T follicular helper cell (primary cell): ENCODE measurements at regions not wholly inside any gene's neighbourhood (a gene's known extent, or its start where the extent isn't known, plus 50 kb on each side); places are given as distances from the start of the nearest gene placed in this dataset.

Source experiments
- DNase-seq: peaks from one replicate; pipeline ENCODE4 v3.0.0-alpha.2; 2020; ENCODE audit warnings: low read depth

DNA sequence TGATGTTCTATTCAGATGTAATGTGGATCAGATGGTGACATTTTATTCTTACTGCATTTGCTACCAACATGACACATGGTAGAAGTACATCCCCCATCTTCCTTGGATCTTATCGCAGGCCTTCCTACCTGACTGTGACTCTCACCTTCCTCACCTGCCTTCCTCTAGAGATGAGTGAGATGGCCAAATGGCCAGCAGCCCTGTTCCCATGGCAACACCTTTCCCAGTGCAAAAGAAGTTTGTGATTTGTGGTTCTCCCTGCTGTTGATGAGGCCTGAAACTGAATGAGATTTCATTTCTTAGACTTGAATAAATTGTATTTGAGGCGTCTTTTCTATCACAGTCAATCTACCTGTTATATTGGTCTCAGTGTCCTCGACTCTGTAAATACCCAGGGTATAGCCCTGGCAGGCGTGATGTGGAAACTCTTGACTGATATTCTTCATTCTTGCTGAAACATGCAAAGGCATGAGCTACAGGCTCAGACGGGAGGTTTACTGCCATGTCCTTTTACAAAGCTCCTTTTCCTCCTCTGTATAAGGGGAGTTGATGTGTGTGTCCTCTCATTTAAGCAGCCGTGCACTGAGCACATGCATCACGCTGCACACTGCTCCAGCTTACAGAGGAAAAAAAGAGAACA lies 440.7 kb upstream of the AKR1E2 start:
- no peak for DNase-seq

GRCh38 chr10:4384245-4384644 lies 441.8 kb upstream of the AKR1E2 start:
- DNase-seq = no peak

DNA sequence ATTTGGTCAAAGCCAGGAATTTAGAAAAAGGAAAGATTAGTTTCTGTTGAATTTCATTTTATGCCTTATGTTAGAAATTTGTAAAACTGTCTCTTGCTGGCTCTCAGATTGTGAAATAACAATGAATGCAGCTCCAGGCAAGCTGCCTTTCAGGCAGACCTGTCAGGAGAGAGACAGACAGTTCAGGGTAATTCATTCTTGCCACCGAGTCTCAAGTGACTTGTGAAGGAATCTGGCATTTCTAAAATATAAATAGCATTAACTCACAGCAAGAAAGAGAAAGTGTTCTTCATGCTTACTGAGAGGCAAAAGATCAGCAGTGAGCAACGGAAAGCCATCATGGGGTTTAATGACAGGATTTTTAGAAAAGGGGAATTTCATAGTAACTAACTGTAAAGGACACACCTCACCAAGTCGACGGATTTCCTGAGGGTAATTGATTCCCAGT lies 442.3 kb upstream of the AKR1E2 start:
- DNase-seq = no peak

DNA sequence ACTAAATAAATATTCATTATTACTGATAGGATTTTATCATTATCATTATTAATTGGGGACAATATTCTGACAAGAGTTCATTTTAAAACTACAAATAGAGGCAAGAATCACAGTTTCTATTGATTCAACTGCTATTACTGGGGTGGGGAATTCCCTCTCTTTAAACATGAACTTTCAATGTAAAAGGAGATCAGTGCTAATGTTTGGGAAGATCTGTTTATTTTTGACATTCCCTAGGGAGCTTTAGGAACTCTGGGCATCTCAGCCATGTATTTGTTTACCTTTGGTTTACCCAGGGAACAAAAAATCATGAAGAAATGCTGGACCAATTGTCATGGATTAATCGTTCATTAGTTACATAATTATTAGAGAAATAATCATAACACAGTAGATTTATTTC lies 443.2 kb upstream of the AKR1E2 start:
- no peak for DNase-seq

DNA sequence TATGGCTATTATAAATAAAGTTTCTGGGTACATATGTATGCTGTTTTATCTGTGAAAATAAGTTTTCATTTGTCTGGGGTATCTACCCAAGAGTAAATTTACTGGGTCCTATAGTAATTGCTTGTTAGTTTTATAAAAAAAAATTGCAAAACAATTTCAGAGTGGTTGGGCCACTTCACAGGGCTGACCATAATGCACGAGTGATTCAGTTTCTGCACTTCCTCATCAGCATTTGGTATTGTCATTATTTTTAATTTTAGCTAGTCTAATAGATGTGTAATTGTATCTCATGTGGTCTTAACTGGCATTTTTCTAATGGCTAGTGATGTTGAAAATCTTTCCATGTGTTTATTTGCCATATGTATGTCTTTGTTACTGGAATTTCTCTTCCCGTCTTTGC lies 452.4 kb upstream of the AKR1E2 start:
- DNase-seq = no peak

DNA sequence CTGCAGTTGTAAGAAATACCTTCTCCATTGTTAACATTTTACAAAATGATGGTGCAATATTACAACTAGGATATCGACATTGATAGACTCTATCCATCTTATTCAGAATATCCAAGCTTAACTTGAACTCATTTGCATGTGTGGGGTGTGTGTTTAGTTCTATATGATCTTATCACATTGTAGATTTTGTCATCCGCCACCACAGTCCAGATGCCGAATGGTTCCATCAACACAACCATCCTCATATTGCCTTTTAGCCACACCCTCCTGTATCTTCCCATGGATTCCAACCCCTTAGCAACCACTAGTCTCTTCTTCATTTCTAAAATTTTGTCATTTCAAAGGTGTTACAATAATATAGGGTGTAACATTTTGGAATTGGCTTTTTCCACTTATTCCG lies 452.9 kb upstream of the AKR1E2 start:
- no peak for DNase-seq

DNA sequence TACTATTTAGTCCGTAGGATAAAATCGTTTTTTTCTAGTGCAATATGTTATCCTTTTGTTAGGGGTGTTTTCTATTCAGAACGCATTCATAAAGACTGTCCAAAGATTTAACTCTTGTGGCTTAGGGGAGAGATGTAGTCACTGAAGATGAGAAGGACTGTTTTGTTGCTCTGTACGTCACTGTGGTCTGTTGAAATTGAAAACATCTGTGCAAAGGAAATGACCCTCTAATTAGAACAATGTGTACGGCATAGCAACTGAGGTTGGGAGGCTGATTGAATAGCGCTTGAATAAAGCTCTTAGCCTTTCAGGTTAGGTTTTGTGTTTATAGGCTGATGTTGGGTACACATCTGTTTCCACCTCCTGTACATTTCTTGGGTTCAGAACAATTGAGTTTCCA lies 453.4 kb upstream of the AKR1E2 start:
- DNase-seq = no peak

DNA sequence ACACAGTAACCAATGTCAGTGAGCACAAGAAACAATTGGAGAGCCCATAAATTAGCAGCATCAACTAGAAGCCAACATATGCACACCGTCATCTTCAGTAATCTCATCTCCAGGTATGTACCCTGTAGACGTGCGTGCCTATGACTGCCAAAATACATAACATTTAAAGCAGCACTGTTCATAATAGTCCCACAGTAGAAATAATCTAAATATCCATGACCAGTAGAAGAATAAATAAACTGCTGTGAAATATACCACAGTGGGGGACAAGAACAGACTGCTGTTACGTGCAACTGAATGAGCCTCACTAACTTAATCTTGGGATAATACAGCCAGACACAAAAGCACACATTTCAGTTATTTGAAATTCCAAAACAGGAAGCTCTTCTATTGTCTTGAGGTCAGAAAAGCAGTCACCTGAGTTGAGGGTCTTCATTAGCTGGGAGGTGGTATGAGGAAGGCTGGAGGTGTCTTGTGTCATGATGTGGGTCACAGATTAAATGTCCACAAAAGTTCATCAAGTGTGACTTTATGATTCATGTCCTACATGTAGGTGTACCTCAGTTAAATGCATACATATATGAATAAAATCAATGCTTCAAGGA lies 454.2 kb upstream of the AKR1E2 start:
- DNase-seq = no peak

GRCh38 chr10:4370376-4370775 lies 455.6 kb upstream of the AKR1E2 start:
- DNase-seq = no peak

DNA sequence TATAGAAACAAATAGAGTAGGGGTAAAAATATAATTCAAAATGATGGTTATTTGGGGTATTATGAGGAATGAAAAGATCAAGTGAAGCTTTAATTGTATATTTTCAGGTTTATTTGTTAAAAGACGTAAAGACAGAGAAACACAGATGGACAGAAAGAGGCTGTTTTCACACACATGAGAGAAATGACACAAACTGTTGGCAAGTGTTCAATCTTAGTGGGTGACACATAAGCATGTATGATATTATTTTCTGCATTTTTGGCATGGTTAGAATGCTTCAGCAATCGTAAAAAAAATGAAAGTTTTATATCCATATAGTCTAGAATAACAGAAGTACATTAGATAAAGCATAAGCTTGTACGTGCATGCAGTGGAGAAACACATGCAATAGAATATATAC lies 464.4 kb upstream of the AKR1E2 start:
- no peak for DNase-seq

DNA sequence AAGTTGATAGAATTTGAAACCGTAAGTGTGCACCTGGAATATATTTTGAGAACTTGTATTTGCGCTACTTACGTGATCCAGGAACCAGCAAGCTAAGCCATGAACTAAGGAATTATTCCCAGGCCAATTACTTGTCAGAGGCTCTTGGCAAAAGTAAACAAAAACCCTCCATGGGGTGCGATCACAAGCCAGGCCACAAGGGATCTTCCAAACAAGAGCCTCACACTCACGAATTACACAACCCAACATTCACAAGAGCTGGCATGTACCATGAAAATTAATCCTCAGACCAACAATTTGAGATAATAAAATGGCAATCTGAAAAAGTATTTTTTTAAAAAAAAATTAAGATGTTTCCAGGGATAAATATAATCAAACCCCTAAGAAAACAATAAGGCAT lies 467.0 kb upstream of the AKR1E2 start:
- DNase-seq = no peak

DNA sequence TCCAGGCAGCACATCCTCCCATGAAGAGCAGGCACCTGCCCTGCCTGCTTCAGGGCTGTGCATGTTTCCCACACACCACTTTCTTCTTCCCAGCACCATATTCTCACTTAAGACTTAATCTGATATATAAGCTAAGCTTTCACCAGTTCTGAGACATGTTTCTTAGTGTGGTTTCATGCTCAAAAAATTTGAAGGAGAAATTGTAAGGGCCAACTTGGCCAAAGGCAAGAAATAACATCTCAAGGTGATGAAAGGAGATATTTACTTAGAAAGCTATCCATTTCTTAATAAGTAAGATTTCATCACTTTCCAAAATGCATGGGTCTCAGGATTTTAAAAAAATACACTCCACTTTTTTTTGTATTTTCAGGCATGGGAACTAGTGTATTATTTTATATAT lies 468.1 kb upstream of the AKR1E2 start:
- DNase-seq = no peak

GRCh38 chr10:4355350-4355749 lies 470.7 kb upstream of the AKR1E2 start:
- no peak for DNase-seq

DNA sequence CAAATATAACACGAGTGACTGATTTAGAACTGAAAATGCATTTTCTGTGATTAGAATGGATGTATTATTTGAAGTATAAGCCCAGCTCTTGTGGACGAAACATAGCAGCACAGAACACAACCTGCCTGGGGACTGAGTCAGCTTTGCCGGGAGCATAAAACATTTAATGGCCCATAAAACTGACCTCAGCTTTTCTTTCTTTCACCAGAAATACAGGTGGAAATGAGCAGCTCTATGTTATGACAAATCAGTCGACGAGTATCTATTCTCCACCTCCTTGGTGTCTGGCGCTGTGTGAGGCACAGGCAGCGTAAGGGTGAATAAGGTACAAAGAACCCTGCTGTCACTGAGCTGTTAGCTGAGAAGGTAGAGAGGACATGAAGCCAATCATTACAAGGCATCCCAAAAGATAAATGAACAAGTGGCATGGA lies 471.6 kb upstream of the AKR1E2 start:
- no peak for DNase-seq

GRCh38 chr10:4353964-4354363 lies 472.0 kb upstream of the AKR1E2 start:
- no peak for DNase-seq

DNA sequence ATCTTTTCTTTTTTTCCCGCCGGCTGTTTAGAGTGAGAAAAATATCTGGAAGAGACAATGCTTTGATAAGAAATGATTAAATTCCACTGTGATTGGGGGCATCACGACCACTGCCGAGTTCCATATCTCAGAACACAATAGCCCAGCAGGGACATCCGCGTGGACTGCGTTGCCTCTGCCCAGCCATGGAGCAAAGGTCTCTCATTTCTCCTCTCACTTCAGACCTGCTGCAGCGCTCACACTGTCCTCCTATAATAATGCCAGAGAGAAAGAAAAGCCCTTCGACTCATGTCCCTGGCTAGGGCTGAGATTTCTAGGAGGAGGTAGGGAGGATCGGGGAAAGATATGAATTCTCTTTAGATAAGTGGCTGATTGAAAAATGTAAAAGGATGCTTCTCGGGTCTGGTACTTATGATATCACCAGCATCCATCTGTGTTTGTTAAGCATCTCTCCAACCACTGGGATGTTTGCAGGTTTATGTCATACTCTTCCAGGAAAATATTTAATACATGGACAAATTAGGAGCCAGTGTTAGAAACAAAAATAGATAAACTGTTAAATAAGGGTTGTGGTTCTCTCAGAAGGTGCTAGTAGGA lies 472.9 kb upstream of the AKR1E2 start:
- no peak for DNase-seq

GRCh38 chr10:4352414-4352961 lies 473.5 kb upstream of the AKR1E2 start:
- DNase-seq = no peak

DNA sequence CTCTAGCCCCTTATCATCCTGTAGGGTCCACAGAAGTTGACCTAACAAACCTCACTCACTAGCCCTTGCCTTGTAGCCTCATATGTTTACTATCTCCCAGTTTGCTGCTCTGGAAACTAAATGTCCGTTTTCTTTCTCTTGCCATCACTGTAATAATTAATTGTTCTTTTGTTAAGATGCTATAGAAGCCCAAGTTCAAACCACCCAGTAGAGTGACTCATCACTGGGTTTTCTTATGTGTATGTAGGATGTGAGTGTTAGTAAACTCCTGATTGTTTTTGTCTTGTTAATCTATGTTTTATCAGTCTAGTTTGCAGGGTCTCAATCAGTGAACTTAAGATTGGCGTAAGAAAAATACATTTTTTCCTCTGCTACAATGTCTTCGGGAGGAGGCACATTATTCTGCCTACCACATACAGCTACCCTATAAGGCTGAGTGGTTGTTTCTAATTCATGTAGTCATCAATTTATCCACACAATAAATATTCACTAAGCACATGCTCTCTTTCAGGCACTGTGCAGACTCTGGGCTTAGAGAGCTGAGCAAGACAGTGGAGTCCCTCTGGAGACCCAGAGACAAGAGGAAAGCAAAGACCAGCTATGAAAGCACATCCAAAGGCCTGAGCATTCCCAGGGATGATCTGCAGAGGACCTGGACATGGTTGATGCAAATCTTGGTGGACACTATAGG lies 474.1 kb upstream of the AKR1E2 start:
- DNase-seq = no peak

DNA sequence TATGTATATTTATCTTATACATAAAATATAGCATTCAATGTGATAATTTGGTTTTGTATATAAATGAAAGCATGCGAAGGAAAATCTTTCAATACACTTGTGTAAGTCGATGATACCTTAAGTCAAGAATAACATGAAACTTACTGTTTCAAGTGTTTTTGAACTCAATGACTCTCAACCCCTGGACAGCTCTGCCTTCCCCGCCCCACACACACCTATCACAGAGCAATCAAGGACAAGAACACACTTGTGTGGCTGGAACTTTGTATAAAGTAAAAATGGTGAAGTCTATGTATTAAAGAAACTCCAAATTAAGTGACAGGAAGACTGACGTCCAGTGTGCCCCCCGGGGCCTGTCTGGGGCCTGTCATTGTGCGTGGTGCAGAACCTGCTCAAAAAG lies 478.6 kb upstream of the AKR1E2 start:
- DNase-seq = no peak

GRCh38 chr10:4345877-4346646 lies 479.9 kb upstream of the AKR1E2 start:
- DNase-seq = no peak

- no peak for DNase-seq
These were observed 481.5 kb upstream of the AKR1E2 start for GRCh38 chr10:4344492-4344994.

- no peak for DNase-seq
These were observed 482.1 kb upstream of the AKR1E2 start for GRCh38 chr10:4343873-4344272.
